ENCODE measurements at regions not wholly inside any gene's neighbourhood (a gene's known extent, or its start where the extent isn't known, plus 50 kb on each side); places are given as distances from the start of the nearest gene placed in this dataset.

DNA sequence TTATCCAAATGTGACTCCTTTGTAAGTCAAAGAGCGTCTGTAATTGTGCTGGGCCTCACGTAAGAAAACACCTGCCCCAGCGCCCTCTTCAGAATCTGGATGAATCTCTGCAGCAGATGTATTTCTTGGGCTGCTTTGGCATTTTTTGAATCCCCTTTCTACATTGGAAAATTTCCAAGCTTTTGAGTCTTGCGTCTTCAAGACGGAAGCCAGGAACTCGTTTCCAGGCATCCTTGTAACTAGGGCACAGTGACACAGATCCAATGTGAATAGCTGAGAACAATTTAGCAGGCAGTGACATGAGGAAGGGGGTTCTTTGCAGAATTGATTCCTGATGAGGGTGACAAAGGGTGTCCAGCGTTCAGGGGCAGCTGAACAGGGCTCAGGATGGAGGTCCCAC, 862.3 kb downstream of the TYW1 start:
- TF ChIP-seq CTCF (conservative IDR thresholded peaks at IDR 0.05; ENCODE audit: low read length) (no peak), EZH2phosphoT487 (IDR thresholded peaks at IDR 0.05; ENCODE audit: borderline replicate concordance) (no peak)
